GM12874 (cell line): ENCODE measurements at regions not wholly inside any gene's neighbourhood (a gene's known extent, or its start where the extent isn't known, plus 50 kb on each side); places are given as distances from the start of the nearest gene placed in this dataset.

Experiments used
- CTCF ChIP-seq: IDR thresholded peaks from 2 replicates; pipeline ENCODE4 v1.5.1; 2011; ENCODE audit warnings: low read depth, mild to moderate bottlenecking, control low read depth, low read length, moderate library complexity; ENCODE audit not compliant: insufficient read depth

DNA sequence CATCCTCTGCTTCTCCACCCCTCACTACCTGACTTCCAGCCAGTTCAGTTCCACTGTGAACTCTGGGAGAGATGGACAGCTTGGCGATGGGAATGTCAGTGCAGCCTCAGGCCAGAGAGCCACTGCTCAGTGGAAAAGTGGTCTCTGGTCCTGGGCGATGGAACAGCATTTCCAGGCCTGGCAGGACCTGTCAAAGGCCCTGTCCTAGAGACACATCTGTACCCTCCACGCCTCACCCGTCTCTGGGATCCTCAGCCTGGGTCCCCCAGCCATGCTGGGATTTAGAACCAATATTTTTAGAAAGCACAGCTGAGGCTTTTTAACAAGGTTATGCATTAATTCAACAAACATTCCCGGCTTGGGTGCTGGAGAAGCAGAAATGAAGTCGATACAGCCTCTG is 165.7 kb downstream of the MN1 start:
- no peak for TF ChIP-seq CTCF

- no peak for TF ChIP-seq CTCF
Observed at GRCh38 chr22:27636716-27637508, 164.6 kb downstream of the MN1 start.

DNA sequence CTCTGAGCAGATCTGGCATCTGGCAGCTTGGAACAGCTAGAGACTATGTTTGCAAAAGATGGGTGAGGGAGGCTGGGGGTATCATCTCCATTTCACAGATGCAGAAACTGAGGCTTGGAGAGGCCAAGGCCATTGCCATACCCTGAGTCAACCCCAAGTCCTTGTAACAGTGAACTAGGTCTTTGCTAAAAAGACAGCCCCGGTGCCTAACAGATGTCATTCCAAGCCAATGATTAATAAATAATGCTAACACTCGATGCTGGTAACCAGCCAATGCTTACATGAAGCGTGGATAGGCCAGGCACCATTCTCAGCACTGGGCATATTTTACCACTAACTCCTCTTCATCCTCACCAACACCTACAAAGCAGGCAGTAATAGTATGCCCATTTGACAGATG is 164.0 kb downstream of the MN1 start:
- no peak for TF ChIP-seq CTCF

DNA sequence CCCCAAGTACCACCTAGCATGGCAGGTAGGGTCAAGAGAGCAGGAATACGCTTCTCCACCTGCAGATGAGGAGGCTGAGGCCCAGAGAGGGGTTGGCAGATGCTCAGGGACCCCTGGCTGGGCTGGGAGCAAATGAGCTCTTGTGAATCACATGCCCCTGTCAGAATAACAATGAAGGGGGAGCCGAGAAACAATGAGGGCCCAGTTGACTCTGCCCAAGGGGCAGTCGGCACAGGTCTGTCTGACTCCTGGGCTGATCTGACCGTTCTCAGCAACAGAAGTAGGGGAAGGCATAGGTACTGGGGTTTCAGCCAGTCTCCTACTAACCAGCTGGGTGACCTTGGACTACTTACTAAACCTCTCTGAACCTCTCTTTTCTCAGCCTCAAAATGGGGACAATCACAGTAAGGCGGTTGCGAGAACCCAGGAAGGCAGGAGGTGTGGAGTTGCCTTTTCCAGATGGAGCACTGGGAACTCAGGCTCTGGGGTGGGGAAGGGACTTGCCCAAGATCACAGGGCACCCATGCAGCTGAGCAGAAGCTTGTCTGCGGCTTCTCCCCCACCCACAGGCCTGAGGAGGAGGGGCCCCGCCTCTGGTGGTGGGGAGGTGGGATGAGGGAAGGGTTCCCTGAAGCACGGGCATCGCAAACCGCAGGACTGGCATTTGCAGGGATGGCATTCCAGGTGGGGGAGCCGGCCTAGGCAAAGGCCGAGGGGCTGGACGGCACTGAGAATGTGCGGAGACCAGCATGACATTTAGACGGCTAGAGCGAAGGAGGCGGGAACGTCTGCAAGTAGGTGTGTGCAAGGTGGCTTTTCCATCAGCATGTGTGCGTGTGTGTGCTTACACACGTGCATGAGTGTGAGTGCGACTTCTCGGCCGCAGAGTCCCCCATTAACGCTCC is 163.0 kb downstream of the MN1 start:
- no peak for TF ChIP-seq CTCF

GRCh38 chr22:27639248-27640086 is 162.1 kb downstream of the MN1 start:
- no peak for TF ChIP-seq CTCF

GRCh38 chr22:27641049-27641795 is 160.3 kb downstream of the MN1 start:
- no peak for TF ChIP-seq CTCF
